CD4-positive, alpha-beta T cell (primary cell): ENCODE measurements at regions not wholly inside any gene's neighbourhood (a gene's known extent, or its start where the extent isn't known, plus 50 kb on each side); places are given as distances from the start of the nearest gene placed in this dataset.

Experiments
- ATAC-seq: fragments of 200-7000 bp; cut with Tn5 transposase; one replicate; pipeline ENCODE4 v1.10.0; 2022; ENCODE audit warnings: mild to moderate bottlenecking; ENCODE audit not compliant: poor library complexity
- CTCF ChIA-PET: fragments of 350-600 bp; sonication (Branson Sonifier 250); formaldehyde crosslinking; loops from one replicate; lab custom pipeline; 2021; ENCODE audit warnings: antibody characterized with exemption, inconsistent platforms; lab: Charles Lee
- POLR2A ChIA-PET: fragments of 350-600 bp; sonication (Branson Sonifier 250); formaldehyde crosslinking; loops from one replicate; lab custom pipeline; 2021; ENCODE audit warnings: antibody characterized with exemption, inconsistent platforms; lab: Charles Lee
- DNase-seq, 14 experiments: peaks; one replicate each; pipeline ENCODE4 v3.0.0-alpha.2; 2013 to 2020; ENCODE audit warnings: mixed read lengths in 2 of 14
- H3K27ac ChIP-seq, 2 donors: one replicate each; pipeline versions ENCODE4 v1.5.1 to v1.7.0; 2013; ENCODE audit warnings: low read length in 2 of 2, low read depth in 1 of 2, mild to moderate bottlenecking in 1 of 2
- H3K27me3 ChIP-seq, 2 experiments: 1 replicate in 1 of 2; 2 replicates in 1 of 2; pipeline versions ENCODE4 v1.6.1 to v1.7.0; 2013; ENCODE audit warnings: low read length in 2 of 2, control low read depth in 1 of 2, mild to moderate bottlenecking in 1 of 2, moderate library complexity in 1 of 2; ENCODE audit not compliant: insufficient read depth in 2 of 2, control insufficient read depth in 1 of 2
- H3K36me3 ChIP-seq: one replicate; pipeline ENCODE4 v1.6.1; 2013; ENCODE audit warnings: low read length, control low read depth; ENCODE audit not compliant: insufficient read depth
- H3K4me1 ChIP-seq: one replicate; pipeline ENCODE4 v1.6.1; 2013; ENCODE audit warnings: low read length, control low read depth; ENCODE audit not compliant: insufficient read depth
- H3K4me3 ChIP-seq: one replicate; pipeline ENCODE4 v1.5.1; 2013; ENCODE audit warnings: mild to moderate bottlenecking, low read length, moderate library complexity
- H3K9me3 ChIP-seq, 2 experiments: 1 replicate in 1 of 2; 2 replicates in 1 of 2; pipeline versions ENCODE4 v1.6.1 to v1.7.0; 2013; ENCODE audit warnings: low read length in 2 of 2, mild to moderate bottlenecking in 2 of 2, control low read depth in 1 of 2, moderate library complexity in 1 of 2; ENCODE audit not compliant: control insufficient read depth in 1 of 2, insufficient read depth in 1 of 2
- H3K27ac Mint-ChIP-seq: one replicate; pipeline ENCODE4 v1.8.0; 2020; ENCODE audit warnings: mixed read lengths
- H3K27me3 Mint-ChIP-seq: one replicate; pipeline ENCODE4 v1.8.0; 2021; ENCODE audit warnings: mixed read lengths
- H3K36me3 Mint-ChIP-seq: one replicate; pipeline ENCODE4 v1.8.0; 2021; ENCODE audit warnings: low read depth, mixed read lengths
- H3K4me1 Mint-ChIP-seq: one replicate; pipeline ENCODE4 v1.8.0; 2021; ENCODE audit warnings: low read depth, mixed read lengths
- H3K4me3 Mint-ChIP-seq: one replicate; pipeline ENCODE4 v1.8.0; 2020; ENCODE audit warnings: mild to moderate bottlenecking, mixed read lengths
- H3K9me3 Mint-ChIP-seq: one replicate; pipeline ENCODE4 v1.8.0; 2020; ENCODE audit warnings: mixed read lengths
- CTCF ChIP-seq: fragments of 200-600 bp; IDR thresholded peaks from one replicate; pipeline ENCODE4 v1.8.0; 2022; ENCODE audit warnings: antibody characterized with exemption, mild to moderate bottlenecking
- intact Hi-C, 2 experiments: fragments of 100-400 bp; cut with DNase I in 1 of 2; cut with micrococcal nuclease in 1 of 2; formaldehyde crosslinking; loops; one replicate each; pipeline versions ENCODE4 v1.15.1 to v1.9.0; 2023 to 2025; cut with DNase I, micrococcal nuclease

- no peak for DNase-seq
- H3K4me3 ChIP-seq, result no peak overlapping the region
Measured at GRCh38 chr12:89169321-89169720, 183.0 kb downstream of the DUSP6 start.

GRCh38 chr12:89167986-89168385 lies 184.3 kb downstream of the DUSP6 start:
- CTCF ChIA-PET, result no interaction called here
- peaks cover 13% of the 10 kb centered on the region for H3K4me1 Mint-ChIP-seq
- H3K9me3 ChIP-seq, result no peaks in the 10 kb centered on the region
- H3K36me3 ChIP-seq, result no peaks in the 10 kb centered on the region
- POLR2A ChIA-PET, result no interaction called here
- ATAC-seq (no peak), DNase-seq (no peak)
- no peaks in the 10 kb centered on the region for H3K4me1 ChIP-seq
- no peak for TF ChIP-seq CTCF
- H3K27me3 Mint-ChIP-seq, result no peaks in the 10 kb centered on the region
- H3K27ac ChIP-seq, result no peak overlapping the region
- H3K27me3 ChIP-seq, result no peaks in the 10 kb centered on the region
- no peak overlapping the region for H3K27ac Mint-ChIP-seq
- intact Hi-C loops, result no loop called here
- no peak overlapping the region for H3K4me3 Mint-ChIP-seq
- no peaks in the 10 kb centered on the region for H3K9me3 Mint-ChIP-seq
- H3K4me3 ChIP-seq, result no peak overlapping the region
- no peaks in the 10 kb centered on the region for H3K36me3 Mint-ChIP-seq

More at GRCh38 chr12:89169321-89169720, 183.0 kb downstream of the DUSP6 start:
- H3K27ac ChIP-seq, result no peak overlapping the region
- Mint-ChIP-seq H3K27me3 (no peaks in the 10 kb centered on the region), H3K36me3 (no peaks in the 10 kb centered on the region), H3K4me1 (peaks cover 13% of the 10 kb centered on the region), H3K9me3 (no peaks in the 10 kb centered on the region), H3K27ac (no peak overlapping the region), H3K4me3 (no peak overlapping the region)
- ATAC-seq, result no peak
- TF ChIP-seq CTCF, result no peak
- intact Hi-C loops, result no loop called here
- no peaks in the 10 kb centered on the region for H3K9me3 ChIP-seq
- ChIA-PET CTCF (no interaction called here), POLR2A (no interaction called here)
- H3K27me3 ChIP-seq, result no peaks in the 10 kb centered on the region
- H3K4me1 ChIP-seq, result no peaks in the 10 kb centered on the region
- H3K36me3 ChIP-seq, result no peaks in the 10 kb centered on the region

DNA sequence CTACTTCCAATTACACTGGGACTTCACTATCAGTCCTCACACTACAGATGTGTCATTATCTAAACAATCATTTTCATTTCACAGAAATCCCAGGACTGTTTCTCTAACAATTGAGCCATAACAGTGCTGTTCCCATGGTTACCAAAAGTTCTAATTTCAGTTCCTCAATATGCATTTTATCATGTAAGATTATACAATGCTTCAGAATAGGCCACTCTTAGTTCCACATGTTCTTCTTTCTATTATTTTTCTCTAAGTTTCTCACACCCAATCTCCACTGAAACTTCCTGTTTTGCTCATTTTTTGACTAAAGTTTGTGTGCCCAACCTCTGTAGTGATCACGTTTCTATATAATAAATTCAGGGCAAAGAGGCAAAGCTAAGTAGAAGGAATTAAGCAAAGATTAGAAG lies 185.8 kb downstream of the DUSP6 start:
- Histone ChIP-seq H3K9me3 (no peaks in the 10 kb centered on the region), H3K27ac (peak overlapping the region in 1 of 2 donors; percentile 20), H3K4me3 (no peak overlapping the region), H3K4me1 (no peaks in the 10 kb centered on the region), H3K27me3 (no peaks in the 10 kb centered on the region), H3K36me3 (no peaks in the 10 kb centered on the region)
- ATAC-seq (no peak), DNase-seq (peak in 3 of 14 experiments; percentile 30 to 68 (median 61))
- POLR2A ChIA-PET, result interaction anchor here (2.2 kb wide), 1 partner anchor 186 kb away, joined by 4 read pairs; the partner anchor contains the start of gene DUSP6
- Mint-ChIP-seq H3K4me3 (no peak overlapping the region), H3K4me1 (peaks cover 13% of the 10 kb centered on the region), H3K27me3 (no peaks in the 10 kb centered on the region), H3K36me3 (no peaks in the 10 kb centered on the region), H3K9me3 (no peaks in the 10 kb centered on the region), H3K27ac (no peak overlapping the region)
- intact Hi-C loops, result no loop called here
- TF ChIP-seq CTCF, result no peak
- CTCF ChIA-PET, result no interaction called here
